ENCODE measurements at regions not wholly inside any gene's neighbourhood (a gene's known extent, or its start where the extent isn't known, plus 50 kb on each side); places are given as distances from the start of the nearest gene placed in this dataset.

DNA sequence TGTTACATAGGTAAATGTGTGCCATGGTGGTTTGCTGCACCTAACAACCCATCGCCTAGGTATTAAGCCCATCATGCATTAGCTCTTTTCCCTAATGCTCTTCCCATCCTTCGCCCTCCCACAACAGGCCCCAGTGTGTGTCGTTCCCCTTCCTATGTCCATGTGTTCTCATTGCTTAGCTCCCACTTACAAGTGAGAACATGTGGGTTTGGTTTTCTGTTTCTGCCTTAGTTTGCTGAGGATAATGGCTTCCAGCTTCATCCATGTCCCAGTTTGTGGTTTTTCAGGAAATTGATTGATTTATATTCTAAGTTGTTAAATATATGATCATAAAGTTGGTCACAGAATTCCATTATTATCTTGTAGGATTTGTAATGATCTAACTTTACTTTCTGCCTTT, 85.3 kb upstream of the CAST start:
- ATAC-seq = no peak
- no peak for DNase-seq
- intact Hi-C loops (cut with micrococcal nuclease) = no loop called here

GRCh38 chr5:96577909-96578308, 84.3 kb upstream of the CAST start:
- ATAC-seq (no peak), DNase-seq (no peak)
- intact Hi-C loops (cut with micrococcal nuclease) = no loop called here

DNA sequence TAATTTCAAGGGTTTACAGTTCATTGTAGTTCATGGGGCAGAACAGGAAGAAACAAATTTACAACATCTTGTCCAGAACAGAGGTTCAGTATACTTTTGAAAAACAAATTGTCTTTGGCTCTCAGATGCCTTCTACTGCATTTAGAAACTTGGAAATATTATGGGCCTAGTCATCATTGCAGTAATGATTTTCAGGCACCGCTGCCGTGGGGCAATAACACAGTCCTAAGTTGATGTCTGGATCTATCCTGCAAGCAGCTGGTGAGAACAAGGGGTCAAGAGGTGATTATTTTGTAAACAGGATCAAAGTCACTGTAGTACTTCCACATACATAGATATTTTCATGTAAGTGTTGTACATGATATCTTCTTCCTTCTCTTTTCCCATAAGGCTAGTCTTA, 82.5 kb upstream of the CAST start:
- ATAC-seq (no peak), DNase-seq (no peak)
- intact Hi-C loops (cut with micrococcal nuclease) = no loop called here

- intact Hi-C loops (cut with micrococcal nuclease) = no loop called here
- no peak for ATAC-seq
- DNase-seq = no peak
Measured at GRCh38 chr5:96582343-96582742, 79.8 kb upstream of the CAST start.

DNA sequence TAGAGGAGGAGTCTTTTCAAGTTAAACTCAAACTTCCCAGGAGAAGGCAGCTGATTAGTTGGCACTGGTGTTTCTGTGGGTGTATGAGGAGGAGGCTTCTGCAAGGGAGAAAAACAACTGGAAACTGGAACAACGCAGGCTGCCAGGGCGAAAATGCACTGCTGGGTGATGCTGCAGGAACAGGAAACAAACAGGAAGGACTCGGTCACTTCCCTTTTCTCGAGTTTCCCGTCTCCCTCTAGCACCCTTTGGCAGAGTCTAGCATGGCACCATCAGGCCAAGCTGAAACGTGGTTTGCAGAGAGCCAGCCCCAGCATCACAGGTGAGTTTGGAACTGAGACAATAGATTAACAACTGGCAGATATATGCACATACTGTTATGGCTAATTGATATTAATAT, 77.5 kb upstream of the CAST start:
- DNase-seq = no peak
- intact Hi-C loops (cut with micrococcal nuclease) = no loop called here
- ATAC-seq = peak; percentile 23

- ATAC-seq (no peak), DNase-seq (no peak)
- intact Hi-C loops (cut with micrococcal nuclease) = no loop called here
Measured at GRCh38 chr5:96588539-96588938, 73.6 kb upstream of the CAST start.

DNA sequence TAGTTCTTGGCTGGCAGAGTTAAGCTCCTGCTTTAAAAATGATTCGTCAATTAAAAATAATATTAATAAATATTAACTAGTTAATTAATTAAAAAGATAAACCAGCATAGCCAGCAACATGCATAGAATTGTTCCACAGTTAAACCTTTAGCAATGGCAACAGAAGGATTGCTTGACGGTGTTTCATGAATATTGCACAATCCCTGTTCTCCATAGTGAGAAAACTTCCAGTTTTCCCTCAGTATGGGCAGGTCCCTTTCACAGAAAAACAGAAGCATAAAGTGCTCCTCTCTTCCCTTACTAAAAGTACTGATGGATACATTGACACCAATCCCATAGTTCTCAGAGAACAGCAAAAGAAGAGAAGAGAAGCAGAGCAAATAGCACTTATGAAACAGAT, 71.4 kb upstream of the CAST start:
- intact Hi-C loops (cut with micrococcal nuclease) = no loop called here
- no peak for DNase-seq
- no peak for ATAC-seq

DNA sequence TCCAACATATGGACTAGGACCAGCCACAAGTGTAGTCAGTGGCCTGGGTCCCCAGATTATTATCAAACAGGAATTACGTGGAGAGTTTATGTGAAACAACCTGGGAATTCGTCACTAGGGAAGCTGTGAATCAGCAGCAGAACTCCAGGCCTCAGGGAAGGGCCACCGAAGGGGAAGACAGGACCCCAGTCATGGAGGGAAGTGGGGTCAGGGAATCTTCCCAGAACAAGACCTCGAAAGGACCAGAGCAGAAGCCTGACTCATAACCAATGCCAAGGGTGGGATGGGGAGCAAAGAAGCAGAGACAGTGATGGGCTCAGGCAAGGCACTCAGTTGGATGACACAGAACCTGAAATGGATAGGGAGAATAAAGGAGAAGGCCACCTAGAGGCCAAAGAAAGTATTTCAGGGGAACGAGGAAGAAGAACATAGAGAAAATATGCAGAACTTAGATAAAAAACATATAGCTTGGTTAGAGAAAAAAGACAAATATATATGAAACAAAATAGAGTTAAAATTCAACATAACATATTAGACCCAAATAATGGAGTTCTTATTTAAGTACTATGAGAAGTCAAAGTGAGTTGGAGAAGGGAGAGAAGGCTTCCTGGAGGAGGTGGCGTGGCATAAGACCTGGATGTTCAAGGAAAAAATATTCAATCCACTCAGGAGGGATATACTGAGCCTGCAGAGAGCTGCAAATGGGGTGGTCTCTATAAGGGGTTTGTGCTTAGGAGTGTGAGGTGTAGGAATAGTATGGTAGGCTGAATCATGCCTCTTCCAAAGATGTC, 66.7 kb upstream of the CAST start:
- DNase-seq (no peak), ATAC-seq (no peak)
- intact Hi-C loops (cut with micrococcal nuclease) = loop anchor here (5.0 kb wide), 1 partner anchor 248 kb away; no protein-coding TSS in a partner anchor

- intact Hi-C loops (cut with micrococcal nuclease) = loop anchor here (5.0 kb wide), 1 partner anchor 250 kb away; no protein-coding TSS in a partner anchor
- no peak for ATAC-seq
Measured at GRCh38 chr5:96597438-96598020, 64.6 kb upstream of the CAST start.

DNA sequence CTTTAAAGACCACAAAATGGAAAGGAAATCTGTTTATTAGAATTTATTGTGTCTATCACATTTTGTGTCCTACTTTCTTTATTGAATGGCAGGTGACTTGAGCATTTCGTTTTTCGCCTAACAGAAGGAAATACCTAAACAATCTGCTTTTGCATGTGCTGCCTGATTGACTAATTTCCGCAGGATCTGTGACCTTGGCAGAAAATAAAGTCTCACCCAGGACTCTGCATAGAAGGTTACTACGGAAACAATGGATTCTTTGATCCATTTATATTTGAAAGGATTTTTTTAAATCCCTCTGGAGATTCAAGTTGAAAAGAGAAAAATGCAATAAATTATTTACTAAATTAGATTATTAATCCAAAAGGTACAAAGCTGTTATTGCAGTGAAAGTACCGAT, 61.0 kb upstream of the CAST start:
- ATAC-seq (no peak), DNase-seq (no peak)
- intact Hi-C loops (cut with micrococcal nuclease) = loop anchor here (1.0 kb wide), 1 partner anchor 220 kb away; no protein-coding TSS in a partner anchor

More at GRCh38 chr5:96597438-96598020, 64.6 kb upstream of the CAST start:
- DNase-seq = no peak

DNA sequence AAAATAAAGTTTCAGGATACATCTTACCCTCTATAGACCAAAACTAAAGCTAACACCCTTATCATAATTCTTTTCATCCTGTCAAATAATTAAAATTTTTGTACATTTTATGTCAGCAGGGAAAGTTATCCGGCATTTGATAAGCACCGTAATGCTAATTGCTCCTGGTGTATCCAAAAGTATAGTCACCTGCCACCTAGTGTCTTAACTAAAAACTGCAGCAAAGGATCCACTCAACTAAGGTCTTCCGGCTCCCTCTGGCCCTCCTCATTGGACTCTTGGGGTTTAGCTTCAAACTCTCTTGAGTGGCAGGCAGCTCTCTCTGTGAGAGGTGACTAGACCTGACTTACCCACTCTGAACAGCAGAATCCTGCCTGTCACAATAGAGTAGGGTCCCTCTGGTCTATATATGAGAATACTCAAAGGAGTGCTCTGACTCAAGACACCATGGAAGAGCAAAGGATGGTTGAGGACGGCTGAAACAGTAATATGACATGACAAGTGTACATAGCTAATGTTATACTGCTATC, 60.4 kb upstream of the CAST start:
- intact Hi-C loops (cut with micrococcal nuclease) = loop anchor here (1.0 kb wide), 1 partner anchor 220 kb away; no protein-coding TSS in a partner anchor
- peak; percentile 85 for ATAC-seq
- DNase-seq = no peak

- intact Hi-C loops (cut with micrococcal nuclease) = no loop called here
- DNase-seq = no peak
- ATAC-seq = no peak
Measured at GRCh38 chr5:96602776-96603175, 59.4 kb upstream of the CAST start.

GRCh38 chr5:96605144-96605837, 56.9 kb upstream of the CAST start:
- ATAC-seq (no peak), DNase-seq (no peak)
- intact Hi-C loops (cut with micrococcal nuclease) = no loop called here

DNA sequence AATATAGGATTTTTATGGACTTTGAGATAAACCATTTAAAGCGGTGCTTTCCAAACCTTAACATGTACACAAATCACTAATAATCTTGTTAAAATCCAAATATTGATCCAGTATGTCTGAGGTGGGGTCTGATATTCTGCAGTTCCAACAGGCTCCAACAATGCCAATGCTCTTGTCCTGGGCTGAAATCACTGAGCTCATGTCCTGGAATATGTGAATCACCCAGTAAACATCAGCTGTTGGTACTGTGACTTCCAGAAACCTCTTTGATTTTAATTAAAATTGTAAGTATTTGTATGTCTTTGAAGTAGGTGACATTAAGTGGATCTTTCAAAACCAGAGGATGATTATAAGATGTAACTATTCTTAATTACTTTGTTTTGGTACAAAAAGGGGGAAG, 52.8 kb upstream of the CAST start:
- DNase-seq (no peak), ATAC-seq (no peak)
- intact Hi-C loops (cut with micrococcal nuclease) = no loop called here

- DNase-seq (no peak), ATAC-seq (no peak)
- intact Hi-C loops (cut with micrococcal nuclease) = loop anchor here (10.0 kb wide), 1 partner anchor 554 kb away; no protein-coding TSS in a partner anchor
Measured at GRCh38 chr5:96610747-96611146, 51.4 kb upstream of the CAST start.

DNA sequence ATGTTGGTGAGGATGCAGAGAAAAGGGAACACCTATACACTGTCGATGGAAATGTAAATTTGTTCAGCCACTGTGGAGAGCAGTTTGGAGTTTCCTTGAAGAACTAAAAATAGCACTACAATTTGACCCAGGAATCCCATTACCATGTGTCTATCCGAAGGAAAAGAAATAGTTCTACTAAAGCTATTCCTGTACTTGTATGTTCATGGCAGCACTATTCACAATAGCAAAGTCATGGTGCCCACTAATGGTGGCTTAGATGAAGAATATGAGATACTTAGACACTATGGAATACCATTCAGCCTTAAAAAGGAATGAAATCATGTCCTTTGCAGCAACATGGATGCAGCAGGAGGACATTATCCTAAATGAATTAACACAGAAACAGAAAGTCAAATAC, 50.2 kb upstream of the CAST start:
- intact Hi-C loops (cut with micrococcal nuclease) = loop anchor here (10.0 kb wide), 1 partner anchor 553 kb away; no protein-coding TSS in a partner anchor
- ATAC-seq (no peak), DNase-seq (no peak)

Measured in left ventricle myocardium superior (tissue), 1 donor.